Mucosa of stomach (tissue), 1 donor: ENCODE measurements at regions not wholly inside any gene's neighbourhood (a gene's known extent, or its start where the extent isn't known, plus 50 kb on each side); places are given as distances from the start of the nearest gene placed in this dataset.
"Not testable (repeated sequence)": the region's sequence is repeated elsewhere in the genome, so short reads cannot be mapped to it uniquely, and the experiment has no call there.

Experiments used
- H3K27me3 ChIP-seq: one replicate; pipeline ENCODE4 v1.7.0; 2013; ENCODE audit warnings: mild to moderate bottlenecking, low read length; ENCODE audit not compliant: control insufficient read depth, insufficient read depth
- H3K36me3 ChIP-seq: one replicate; pipeline ENCODE4 v1.7.0; 2013; ENCODE audit warnings: low read length; ENCODE audit not compliant: control insufficient read depth, insufficient read depth
- H3K4me1 ChIP-seq: one replicate; pipeline ENCODE4 v1.7.0; 2013; ENCODE audit warnings: mild to moderate bottlenecking, low read length; ENCODE audit not compliant: control insufficient read depth, insufficient read depth
- H3K4me3 ChIP-seq: one replicate; pipeline ENCODE4 v1.7.0; 2013; ENCODE audit warnings: low read length
- H3K9ac ChIP-seq: one replicate; pipeline ENCODE4 v1.7.0; 2013; ENCODE audit warnings: mild to moderate bottlenecking, low read length, moderate library complexity
- H3K9me3 ChIP-seq: one replicate; pipeline ENCODE4 v1.7.0; 2013; ENCODE audit warnings: mild to moderate bottlenecking, low read length, moderate library complexity; ENCODE audit not compliant: control insufficient read depth
- donor health status: Pancreatic carcinoma.

DNA sequence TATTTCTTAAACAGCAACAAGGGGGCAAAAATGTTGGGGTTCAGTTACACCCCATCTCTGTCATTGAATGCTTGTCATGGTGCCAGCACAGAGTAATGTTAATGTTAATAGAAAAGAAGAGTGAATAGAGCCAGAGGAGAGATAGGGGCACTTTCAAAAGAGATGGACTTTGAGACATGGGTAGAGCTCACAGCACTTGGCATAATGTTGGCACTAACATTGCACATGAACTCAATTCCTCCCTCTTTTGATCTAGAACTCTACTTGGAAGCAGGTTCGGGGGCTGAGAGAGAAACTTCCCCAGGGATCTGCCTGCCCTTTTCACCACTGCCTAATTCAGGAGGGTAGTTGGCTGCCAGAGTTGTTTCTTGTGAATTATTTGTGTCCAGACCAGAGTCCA is 188.0 kb upstream of the ADRA1D start:
- Histone ChIP-seq H3K36me3 (no peaks in the 10 kb centered on the region), H3K9ac (no peak overlapping the region), H3K27me3 (no peaks in the 10 kb centered on the region), H3K4me3 (no peak overlapping the region), H3K9me3 (no peaks in the 10 kb centered on the region), H3K4me1 (no peaks in the 10 kb centered on the region)

DNA sequence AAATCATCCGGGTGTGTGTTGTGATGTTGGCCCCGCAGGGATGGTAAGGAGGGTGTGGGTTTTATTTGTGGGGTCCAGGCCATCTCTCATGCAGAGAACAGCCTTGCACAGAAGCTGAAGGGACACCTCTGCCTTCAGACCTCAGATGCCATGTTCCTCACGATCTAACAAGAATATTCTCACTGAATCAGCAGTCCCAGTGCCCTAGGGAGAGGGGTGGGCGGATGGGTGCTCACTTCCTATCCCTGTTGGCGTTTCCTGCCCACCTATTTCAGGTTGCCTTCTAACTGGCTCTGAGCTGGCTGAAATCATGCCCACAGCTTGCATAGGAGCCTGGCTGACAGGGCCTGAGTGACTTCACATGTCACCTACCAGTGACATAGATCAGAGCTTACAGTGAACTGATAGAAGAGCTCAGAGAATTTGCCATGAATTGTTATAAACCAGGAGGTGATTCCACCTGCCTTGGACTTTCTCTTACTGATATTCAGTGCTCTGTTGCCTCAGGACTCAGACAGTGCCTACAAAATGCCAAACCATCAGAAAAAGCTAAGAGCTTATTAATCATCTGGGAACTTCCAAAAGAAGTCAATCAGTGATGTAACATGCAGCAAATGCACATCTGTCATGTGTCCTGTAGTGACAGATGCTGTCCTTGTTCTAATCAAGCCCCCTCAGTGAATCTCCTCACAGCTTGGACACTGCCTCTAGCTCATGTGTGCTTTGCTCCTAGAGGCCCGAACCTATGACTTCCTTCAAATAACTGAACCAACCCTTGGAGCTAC is 186.8 kb upstream of the ADRA1D start:
- Histone ChIP-seq H3K4me3 (no peak overlapping the region), H3K4me1 (no peaks in the 10 kb centered on the region), H3K27me3 (no peaks in the 10 kb centered on the region), H3K9me3 (no peaks in the 10 kb centered on the region), H3K9ac (no peak overlapping the region), H3K36me3 (no peaks in the 10 kb centered on the region)

DNA sequence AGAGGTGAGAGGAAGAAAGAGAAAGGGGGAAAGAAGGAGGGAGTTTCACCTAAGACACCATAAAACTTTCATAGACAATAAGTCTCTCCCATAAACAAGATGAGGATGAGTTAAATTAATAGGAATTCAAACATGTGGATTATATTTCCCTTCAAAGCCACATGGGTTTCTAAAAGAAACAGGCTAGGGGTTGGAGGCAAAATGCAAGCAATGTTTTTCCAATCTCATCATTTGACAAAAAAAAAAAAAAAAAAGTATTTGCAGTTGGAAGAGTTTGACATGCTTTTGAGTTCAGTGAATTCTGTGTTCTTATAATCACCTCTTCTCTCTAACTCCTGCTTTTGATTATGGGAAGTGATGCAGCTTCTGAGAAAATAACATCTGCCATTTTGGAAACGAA is 186.1 kb upstream of the ADRA1D start:
- Histone ChIP-seq H3K27me3 (no peaks in the 10 kb centered on the region), H3K36me3 (no peaks in the 10 kb centered on the region), H3K9me3 (no peaks in the 10 kb centered on the region), H3K9ac (no peak overlapping the region), H3K4me3 (no peak overlapping the region), H3K4me1 (no peaks in the 10 kb centered on the region)

DNA sequence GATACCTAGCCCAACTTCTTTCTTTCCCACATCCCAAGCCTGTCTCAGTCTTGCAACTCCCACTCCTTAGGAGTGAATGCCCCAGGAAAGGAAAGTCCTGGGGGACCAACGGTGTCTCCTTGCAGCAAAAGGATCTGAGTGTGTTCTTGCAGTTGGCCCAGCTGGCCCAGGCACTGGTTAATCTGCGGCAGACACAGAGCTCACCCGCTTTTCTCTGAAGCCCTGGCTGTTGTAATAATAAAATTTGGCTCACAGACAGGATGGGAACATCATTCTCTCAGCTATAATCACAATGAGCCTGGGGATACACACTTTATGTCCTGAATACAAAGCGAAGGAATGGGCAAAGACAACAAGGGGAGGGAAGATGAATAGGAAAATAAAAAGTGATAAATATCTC is 185.6 kb upstream of the ADRA1D start:
- Histone ChIP-seq H3K4me1 (no peaks in the 10 kb centered on the region), H3K9me3 (no peaks in the 10 kb centered on the region), H3K9ac (no peak overlapping the region), H3K4me3 (no peak overlapping the region), H3K36me3 (no peaks in the 10 kb centered on the region), H3K27me3 (no peaks in the 10 kb centered on the region)

DNA sequence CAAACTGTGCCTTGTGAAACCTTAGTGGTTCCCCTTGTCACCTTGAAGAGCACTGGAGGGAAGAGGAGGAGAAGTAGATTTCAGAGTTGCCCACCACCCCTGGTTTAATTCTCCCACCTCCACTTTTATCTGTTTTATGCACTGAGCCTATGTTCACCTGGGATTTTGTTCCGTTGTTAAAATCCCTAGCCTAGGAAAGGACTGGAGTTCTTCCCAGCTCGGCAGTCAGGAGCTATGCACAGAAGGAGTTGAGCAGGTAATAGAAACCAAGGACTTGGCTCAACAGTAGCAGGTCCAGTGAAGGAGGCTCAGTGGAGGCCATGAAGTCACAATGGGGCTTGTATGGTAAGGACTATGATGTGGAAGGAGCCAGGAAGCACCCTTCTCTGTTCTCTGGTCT is 182.4 kb upstream of the ADRA1D start:
- no peak overlapping the region for H3K4me3 ChIP-seq
- no peaks in the 10 kb centered on the region for H3K9me3 ChIP-seq
- no peak overlapping the region for H3K9ac ChIP-seq
- no peaks in the 10 kb centered on the region for H3K36me3 ChIP-seq
- H3K27me3 ChIP-seq: no peaks in the 10 kb centered on the region
- H3K4me1 ChIP-seq: no peaks in the 10 kb centered on the region

DNA sequence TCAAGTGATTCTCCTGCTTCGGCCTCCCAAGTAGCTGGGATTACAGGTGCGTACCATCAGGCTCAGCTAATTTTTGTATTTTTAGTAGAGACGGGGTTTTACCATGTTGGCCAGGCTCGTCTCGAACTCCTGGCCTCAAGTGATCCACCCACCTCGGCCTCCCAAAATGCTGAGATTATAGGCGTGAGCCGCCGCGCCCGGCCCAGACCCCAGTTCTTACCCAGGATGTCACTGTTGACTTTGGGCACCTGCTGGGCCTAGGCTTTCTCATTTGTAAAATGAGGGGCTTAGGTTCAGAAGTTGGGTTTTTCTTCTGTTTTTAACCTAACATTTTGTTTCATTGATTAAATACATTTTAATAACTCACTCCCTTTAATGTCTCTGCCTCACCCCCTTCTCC is 181.7 kb upstream of the ADRA1D start:
- H3K4me3 ChIP-seq, H3K27me3 ChIP-seq, H3K9me3 ChIP-seq, H3K4me1 ChIP-seq, H3K36me3 ChIP-seq, H3K9ac ChIP-seq: not testable (repeated sequence)

DNA sequence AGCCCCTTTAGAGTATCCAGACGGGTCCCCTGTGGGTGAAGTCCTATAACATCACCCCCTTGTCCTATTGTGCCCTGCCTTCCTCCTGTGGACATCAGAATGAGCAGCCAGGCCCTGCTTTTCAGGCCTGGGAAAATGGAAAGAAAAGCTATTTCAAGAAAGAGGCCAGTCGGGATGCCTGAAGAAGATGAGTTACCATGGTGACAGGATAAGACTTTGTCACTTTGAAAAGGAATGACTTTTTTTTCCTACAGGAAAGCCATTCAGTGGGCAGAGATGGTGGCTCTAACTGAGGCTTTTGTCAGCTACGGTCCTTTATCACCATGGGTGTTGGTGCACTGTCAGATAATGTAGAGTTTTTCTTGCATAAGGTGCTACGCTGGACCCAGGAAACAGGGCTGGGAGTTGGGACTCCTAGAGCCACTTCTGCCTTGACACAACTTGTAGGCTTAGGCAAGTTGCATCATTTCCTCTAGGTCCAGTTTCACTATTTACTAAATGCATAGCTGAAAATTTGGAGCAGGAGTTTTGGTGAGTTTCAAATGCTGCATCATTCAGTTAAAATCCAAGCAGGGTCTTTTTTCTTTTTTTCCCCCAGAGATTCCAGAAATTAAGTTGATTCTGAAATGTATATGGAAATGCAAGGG is 179.0 kb upstream of the ADRA1D start:
- H3K9me3 ChIP-seq: no peaks in the 10 kb centered on the region
- H3K4me1 ChIP-seq: no peaks in the 10 kb centered on the region
- H3K4me3 ChIP-seq: no peak overlapping the region
- H3K27me3 ChIP-seq: peaks cover 4% of the 10 kb centered on the region
- no peaks in the 10 kb centered on the region for H3K36me3 ChIP-seq
- H3K9ac ChIP-seq: no peak overlapping the region

DNA sequence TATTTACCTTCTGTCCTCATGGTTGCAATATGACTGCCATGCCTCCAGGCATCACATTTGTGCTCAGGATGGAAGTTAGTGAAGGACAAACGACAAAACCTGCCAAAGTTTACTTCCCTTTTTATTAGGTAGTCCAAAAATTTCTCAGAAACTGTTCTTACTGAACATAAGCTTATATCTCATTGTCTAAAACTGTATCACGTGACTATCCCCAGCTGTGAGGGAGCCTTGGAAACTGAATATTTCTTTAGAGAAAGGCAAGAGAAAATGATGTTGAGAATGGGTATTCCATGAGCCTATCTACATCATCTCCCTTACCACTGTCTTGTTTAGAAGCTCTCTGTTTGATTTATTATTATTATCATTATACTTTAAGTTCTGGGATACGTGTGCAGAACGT is 169.1 kb upstream of the ADRA1D start:
- H3K27me3 ChIP-seq: no peaks in the 10 kb centered on the region
- H3K4me3 ChIP-seq: no peak overlapping the region
- H3K9me3 ChIP-seq: no peaks in the 10 kb centered on the region
- H3K4me1 ChIP-seq: no peaks in the 10 kb centered on the region
- H3K9ac ChIP-seq: no peak overlapping the region
- no peaks in the 10 kb centered on the region for H3K36me3 ChIP-seq

DNA sequence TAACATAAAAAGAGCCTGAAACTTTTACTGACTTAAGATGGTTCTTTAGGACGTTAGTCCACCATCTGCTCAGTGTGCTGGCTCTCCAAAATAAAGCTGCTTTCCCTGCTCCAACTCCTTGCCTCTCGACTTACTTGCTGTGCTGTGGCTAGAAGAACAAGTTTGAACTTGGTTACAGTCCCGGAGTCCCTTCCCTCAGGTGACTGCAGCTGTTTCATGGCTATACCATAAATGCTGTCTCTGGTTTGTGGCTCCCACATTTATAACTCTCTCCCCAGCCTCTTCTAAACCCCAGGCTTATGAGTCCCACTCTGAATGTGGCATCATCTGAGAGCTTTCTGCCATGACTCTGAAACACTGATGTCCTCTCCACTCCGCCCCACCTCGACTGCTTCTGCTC is 166.2 kb upstream of the ADRA1D start:
- no peaks in the 10 kb centered on the region for H3K27me3 ChIP-seq
- no peaks in the 10 kb centered on the region for H3K4me1 ChIP-seq
- no peak overlapping the region for H3K9ac ChIP-seq
- no peak overlapping the region for H3K4me3 ChIP-seq
- H3K36me3 ChIP-seq: no peaks in the 10 kb centered on the region
- H3K9me3 ChIP-seq: no peaks in the 10 kb centered on the region

DNA sequence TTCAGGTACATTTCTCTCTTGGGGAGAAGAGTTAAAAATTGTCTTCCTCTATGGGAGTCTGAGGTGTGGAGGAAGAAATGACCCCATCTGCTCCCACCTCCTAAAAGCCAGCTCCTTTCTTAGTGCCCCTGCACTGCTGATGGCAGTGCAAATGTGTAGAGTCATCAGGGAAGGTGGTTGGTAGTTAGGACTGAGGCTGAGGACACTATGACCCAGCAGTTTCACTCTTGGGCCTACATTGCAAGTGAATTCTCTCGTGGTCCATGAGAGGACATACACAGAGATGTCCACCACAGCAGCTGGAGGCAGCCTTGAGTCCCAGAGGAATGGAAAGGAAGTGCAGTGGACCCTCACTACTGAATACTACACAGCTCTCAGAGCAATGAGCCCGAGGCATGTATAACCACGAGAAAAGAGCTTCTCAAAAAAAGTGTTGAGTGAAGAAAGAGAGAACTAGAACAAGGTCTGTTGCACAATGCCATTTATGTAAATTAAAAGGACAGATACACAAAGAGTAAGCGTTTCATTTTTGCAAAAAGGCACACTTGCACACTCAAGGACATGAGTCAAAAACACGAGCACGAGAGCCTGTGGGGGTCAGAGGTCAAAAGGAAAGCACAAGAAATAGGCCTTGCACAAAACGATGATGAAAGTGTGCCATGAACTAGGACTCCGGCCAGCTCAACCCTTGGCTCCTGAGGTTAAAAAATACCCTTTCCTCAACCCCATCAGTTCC is 164.4 kb upstream of the ADRA1D start:
- Histone ChIP-seq H3K9me3 (no peaks in the 10 kb centered on the region), H3K36me3 (no peaks in the 10 kb centered on the region), H3K9ac (no peak overlapping the region), H3K27me3 (no peaks in the 10 kb centered on the region), H3K4me1 (no peaks in the 10 kb centered on the region), H3K4me3 (no peak overlapping the region)

DNA sequence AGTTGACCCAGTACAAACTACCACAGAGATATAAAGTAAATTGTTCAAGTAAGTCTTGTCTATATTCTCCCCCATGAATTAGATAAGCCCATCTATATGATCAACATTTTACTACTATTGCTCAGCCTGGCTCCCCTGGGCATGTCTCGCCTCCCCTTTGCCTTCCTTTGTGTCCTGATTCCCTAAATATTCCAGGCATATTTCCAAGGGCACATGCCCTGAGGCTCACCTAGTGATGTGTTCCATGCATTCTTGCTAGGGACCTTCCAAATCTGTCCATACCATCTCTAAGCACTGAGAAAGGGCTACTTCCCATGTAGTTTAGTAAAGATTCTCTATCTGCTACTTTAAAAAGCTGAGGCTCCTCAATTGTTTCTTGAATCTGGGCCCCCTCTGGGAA is 163.1 kb upstream of the ADRA1D start:
- H3K9me3 ChIP-seq: no peaks in the 10 kb centered on the region
- H3K36me3 ChIP-seq: no peaks in the 10 kb centered on the region
- H3K27me3 ChIP-seq: no peaks in the 10 kb centered on the region
- no peak overlapping the region for H3K9ac ChIP-seq
- no peak overlapping the region for H3K4me3 ChIP-seq
- no peaks in the 10 kb centered on the region for H3K4me1 ChIP-seq

DNA sequence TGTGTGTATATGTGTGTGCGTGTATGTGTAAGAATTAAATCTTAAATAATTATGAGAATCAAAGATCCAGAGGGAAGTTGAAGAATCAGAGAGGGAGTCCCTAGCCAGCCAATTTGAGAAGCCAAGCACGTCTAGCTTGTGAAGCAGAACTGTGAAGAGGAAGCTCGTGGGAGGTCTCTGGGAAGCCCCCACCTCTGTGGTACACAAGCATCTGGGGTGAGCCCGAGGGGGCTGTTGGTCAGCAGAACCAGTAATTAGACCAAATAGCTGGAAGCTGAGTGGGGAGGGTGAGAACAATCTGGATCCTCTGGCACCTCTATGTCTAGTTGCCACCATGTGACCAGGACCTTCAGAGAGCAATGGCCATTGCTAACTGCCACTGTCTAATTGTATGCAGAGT is 162.7 kb upstream of the ADRA1D start:
- Histone ChIP-seq H3K4me1 (no peaks in the 10 kb centered on the region), H3K27me3 (no peaks in the 10 kb centered on the region), H3K9ac (no peak overlapping the region), H3K36me3 (no peaks in the 10 kb centered on the region), H3K4me3 (no peak overlapping the region), H3K9me3 (no peaks in the 10 kb centered on the region)
